ENCODE measurements at regions not wholly inside any gene's neighbourhood (a gene's known extent, or its start where the extent isn't known, plus 50 kb on each side); places are given as distances from the start of the nearest gene placed in this dataset.

DNA sequence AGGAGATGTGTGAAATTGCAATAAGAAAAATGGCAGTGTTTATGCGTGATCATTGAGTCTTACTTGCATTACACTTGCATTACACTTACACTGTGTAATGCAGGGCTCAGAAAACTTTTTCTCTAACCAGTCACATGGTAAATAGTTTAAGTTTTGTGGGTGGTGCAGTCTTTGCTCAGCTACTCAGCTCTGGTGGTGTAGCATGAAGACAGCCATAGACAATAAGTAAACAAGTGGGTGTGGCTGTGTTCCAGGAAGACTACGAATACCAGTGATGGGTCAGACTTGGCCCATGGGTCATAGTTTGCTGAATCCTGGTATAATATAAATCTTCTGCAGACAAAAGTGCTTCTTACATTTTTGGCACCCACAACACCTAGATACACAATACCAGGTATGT lies 115.6 kb upstream of the CYP1B1 start:
- H3K9me3 ChIP-seq (ENCODE audit: control insufficient read depth, insufficient read depth, low read length): no peaks in the 10 kb centered on the region
- DNase-seq (no peak), ATAC-seq (ENCODE audit: low read depth) (no peak)
- intact Hi-C loops (cut with micrococcal nuclease) (loop anchor here (5.0 kb wide), 1 partner anchor 71 kb away; no protein-coding TSS in a partner anchor), in situ Hi-C loops (cut with MboI; ENCODE audit: low sequenced_read_pairs) (no loop called here), dilution Hi-C loops (cut with HindIII; ENCODE audit: low sequenced_read_pairs, unreplicated experiment) (no loop called here)
- no peak overlapping the region for H3K23ac ChIP-seq (ENCODE audit: low read depth, low read length)
- H3K36me3 ChIP-seq (ENCODE audit: control insufficient read depth, insufficient read depth, low read length): no peaks in the 10 kb centered on the region
- H3K27ac ChIP-seq (ENCODE audit: insufficient read depth, low read length): no peak overlapping the region
- H2AK9ac ChIP-seq (replicated peaks; ENCODE audit: low read depth, low read length, poor library complexity): no peak overlapping the region
- no peak overlapping the region for H3K14ac ChIP-seq (replicated peaks; ENCODE audit: low read depth, low read length)
- TF ChIP-seq BHLHE40 (IDR thresholded peaks at IDR 0.05; ENCODE audit: low read depth, low read length): no peak
- H2BK5ac ChIP-seq (ENCODE audit: low read depth, low read length, poor library complexity, severe bottlenecking): no peak overlapping the region
- H4K91ac ChIP-seq (ENCODE audit: insufficient read depth, low read depth, low read length): no peak overlapping the region
- BruUV-seq (replicated peaks): no TSS peak
- H3K4me3 ChIP-seq (ENCODE audit: insufficient read depth, low read depth, low read length): no peak overlapping the region
- H3K79me1 ChIP-seq (ENCODE audit: low read depth in 1 of 2, low read length in 2 of 2): no peaks in the 10 kb centered on the region
- WGBS, 2 experiments (ENCODE audit: extremely low coverage in 2 of 2, insufficient read length in 1 of 2): 100% methylated on average over 1 of the region's 2 CpGs; no CpG with 5 or more reads in 1 of the 2 experiments
- no peaks in the 10 kb centered on the region for H3K9me1 ChIP-seq (ENCODE audit: insufficient read depth, low read length)
- no peak overlapping the region for H2BK120ac ChIP-seq (ENCODE audit: low read depth, low read length)
- H2BK15ac ChIP-seq (ENCODE audit: low read depth, low read length): no peak overlapping the region
- H2AK5ac ChIP-seq (ENCODE audit: low read depth, low read length): no peak overlapping the region
- POLR2A ChIA-PET (ENCODE audit: unreplicated experiment): no interaction called here
- no peak overlapping the region for H3K4ac ChIP-seq (ENCODE audit: low read depth, low read length)
- H2BK20ac ChIP-seq (ENCODE audit: low read depth, low read length): no peak overlapping the region
- no peak overlapping the region for H4K5ac ChIP-seq (ENCODE audit: low read depth, low read length)
- H4K20me1 ChIP-seq (ENCODE audit: insufficient read depth, low read length): no peaks in the 10 kb centered on the region
- H3K18ac ChIP-seq (ENCODE audit: low read depth, low read length): 0 out of 2 replicates have a peak overlapping the region, but pooled peaks have one; percentile 22
- H3K9ac ChIP-seq (ENCODE audit: low read depth, low read length): no peak overlapping the region
- no peak overlapping the region for H3K56ac ChIP-seq (ENCODE audit: extremely low read depth, insufficient read depth, low read length)
- peaks cover 5% of the 10 kb centered on the region; the same call in 1 of the 2 replicates for H3K4me1 ChIP-seq (ENCODE audit: control insufficient read depth, insufficient read depth, low read length)
- H3K4me2 ChIP-seq (ENCODE audit: low read depth, low read length): no peak overlapping the region
- H3K27me3 ChIP-seq (ENCODE audit: control insufficient read depth, insufficient read depth, low read length): no peaks in the 10 kb centered on the region
- CTCF ChIA-PET: no interaction called here
- H4K8ac ChIP-seq (ENCODE audit: low read depth in 2 of 2, low read length in 2 of 2): no peak overlapping the region
- H2AFZ ChIP-seq (replicated peaks; ENCODE audit: low read length, poor library complexity): no peak overlapping the region
